DOHH2 (cell line): ENCODE measurements at regions not wholly inside any gene's neighbourhood (a gene's known extent, or its start where the extent isn't known, plus 50 kb on each side); places are given as distances from the start of the nearest gene placed in this dataset.

Experiments
- H3F3A ChIP-seq: fragments of 200-600 bp; sonication (generic), shearing (Covaris generic); 2 replicates; pipeline ENCODE4 v1.6.0; 2016; ENCODE audit warnings: antibody characterized with exemption, mild to moderate bottlenecking; ENCODE audit not compliant: control insufficient read depth, insufficient read depth
- H3K27ac ChIP-seq: fragments of 200-600 bp; sonication (generic); 2 replicates; pipeline ENCODE4 v1.5.1; 2014; ENCODE audit warnings: low read depth, mild to moderate bottlenecking, low read length, moderate library complexity
- H3K27me3 ChIP-seq: fragments of 200-600 bp; sonication (generic); 2 replicates; pipeline ENCODE4 v1.6.1; 2014; ENCODE audit warnings: mild to moderate bottlenecking, low read length, mixed read lengths; ENCODE audit not compliant: control insufficient read depth
- H3K36me3 ChIP-seq: fragments of 200-600 bp; sonication (generic); 2 replicates; pipeline ENCODE4 v1.6.1; 2014; ENCODE audit warnings: mild to moderate bottlenecking, low read length, moderate library complexity, mixed read lengths; ENCODE audit not compliant: control insufficient read depth
- H3K4me1 ChIP-seq: fragments of 200-600 bp; sonication (generic); 2 replicates; pipeline ENCODE4 v1.6.1; 2014; ENCODE audit warnings: mild to moderate bottlenecking, low read length, mixed read lengths; ENCODE audit not compliant: control insufficient read depth
- H3K4me2 ChIP-seq: fragments of 200-600 bp; sonication (generic); 2 replicates; pipeline ENCODE4 v1.6.0; 2014; ENCODE audit warnings: mild to moderate bottlenecking, low read length, moderate library complexity
- H3K4me3 ChIP-seq: fragments of 200-600 bp; sonication (generic); 2 replicates; pipeline ENCODE4 v1.5.1; 2014; ENCODE audit warnings: mild to moderate bottlenecking, low read length, mixed read lengths
- H3K79me2 ChIP-seq: fragments of 200-600 bp; sonication (generic); 2 replicates; pipeline ENCODE4 v1.6.1; 2014; ENCODE audit warnings: mild to moderate bottlenecking, low read length, mixed read lengths; ENCODE audit not compliant: control insufficient read depth
- H3K9me2 ChIP-seq: fragments of 200-600 bp; sonication (generic); replicated peaks from 2 replicates; pipeline ENCODE4 v1.6.1; 2014; ENCODE audit warnings: mild to moderate bottlenecking, low read length, mixed read lengths; ENCODE audit not compliant: control insufficient read depth
- H3K9me3 ChIP-seq: fragments of 200-600 bp; sonication (generic); 2 replicates; pipeline ENCODE4 v1.6.1; 2014; ENCODE audit warnings: antibody characterized with exemption, low read length, mixed read lengths; ENCODE audit not compliant: control insufficient read depth, insufficient read depth
- H4K20me1 ChIP-seq: fragments of 200-600 bp; sonication (generic); 2 replicates; pipeline ENCODE4 v1.6.0; 2014; ENCODE audit warnings: low read depth, mild to moderate bottlenecking, antibody characterized with exemption, low read length, moderate library complexity; ENCODE audit not compliant: control insufficient read depth, insufficient read depth
- CTCF ChIP-seq: fragments of 200-600 bp; sonication (generic); IDR thresholded peaks from one replicate; pipeline ENCODE4 v1.5.1; 2014; ENCODE audit warnings: antibody characterized with exemption, mild to moderate bottlenecking, low read depth, low read length; ENCODE audit not compliant: poor library complexity, severe bottlenecking
- EZH2phosphoT487 ChIP-seq: fragments of 200-600 bp; sonication (generic); IDR thresholded peaks from 2 replicates; pipeline ENCODE4 v1.6.1; 2017; ENCODE audit warnings: borderline replicate concordance, mild to moderate bottlenecking, antibody characterized with exemption, low read length, moderate library complexity, mixed read lengths

DNA sequence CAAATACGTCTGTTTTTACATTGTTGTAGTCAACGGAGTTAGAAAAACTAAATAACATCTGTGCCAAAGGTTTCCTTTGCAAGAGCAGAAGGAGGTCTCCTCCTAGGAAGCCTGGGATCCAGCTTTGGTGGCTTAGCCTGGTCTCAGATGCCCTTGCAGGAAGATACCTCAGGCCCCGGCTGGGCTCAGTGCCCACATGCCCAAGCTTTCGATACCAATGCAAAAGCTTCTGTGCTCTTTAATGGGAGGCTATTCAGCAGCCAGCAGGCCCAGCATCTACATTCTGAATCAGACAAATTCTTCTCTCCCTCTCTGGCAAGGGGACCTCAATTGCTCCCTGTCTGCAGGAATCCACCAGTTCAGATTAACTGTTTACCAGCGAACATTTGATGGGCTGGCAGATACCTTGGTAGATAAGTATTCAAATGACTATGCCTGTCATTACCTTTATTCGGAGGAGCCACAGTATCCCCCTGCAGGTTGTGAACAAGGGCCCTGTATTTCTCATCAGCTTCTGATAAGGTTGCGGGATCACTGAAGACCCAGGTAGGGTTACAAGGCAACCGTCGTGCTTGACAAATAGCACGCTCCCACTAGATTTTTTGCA is 180.1 kb upstream of the KBTBD8 start:
- no peaks in the 10 kb centered on the region for H3K4me1 ChIP-seq
- no peaks in the 10 kb centered on the region for H3K9me3 ChIP-seq

GRCh38 chr3:66819993-66820501 is 178.1 kb upstream of the KBTBD8 start:
- H3K4me2 ChIP-seq = no peak overlapping the region
- no peaks in the 10 kb centered on the region for H3K79me2 ChIP-seq
- no peaks in the 10 kb centered on the region for H3F3A ChIP-seq
- no peaks in the 10 kb centered on the region for H3K9me3 ChIP-seq
- no peak overlapping the region for H3K27ac ChIP-seq
- peaks cover 24% of the 10 kb centered on the region for H3K27me3 ChIP-seq
- H3K4me3 ChIP-seq = no peak overlapping the region
- no peaks in the 10 kb centered on the region for H3K4me1 ChIP-seq
- no peaks in the 10 kb centered on the region for H3K36me3 ChIP-seq
- TF ChIP-seq EZH2phosphoT487 = no peak
- TF ChIP-seq CTCF = no peak
- no peaks in the 10 kb centered on the region for H4K20me1 ChIP-seq
- H3K9me2 ChIP-seq = no peaks in the 10 kb centered on the region

More for the DNA sequence above, 180.1 kb upstream of the KBTBD8 start:
- Histone ChIP-seq H3K27me3 (peaks cover 24% of the 10 kb centered on the region), H3K27ac (no peak overlapping the region), H3K9me2 (no peaks in the 10 kb centered on the region), H3K36me3 (no peaks in the 10 kb centered on the region), H4K20me1 (no peaks in the 10 kb centered on the region), H3K79me2 (no peaks in the 10 kb centered on the region), H3K4me3 (no peak overlapping the region), H3F3A (no peaks in the 10 kb centered on the region), H3K4me2 (no peak overlapping the region)
- TF ChIP-seq CTCF = no peak
- no peak for TF ChIP-seq EZH2phosphoT487

DNA sequence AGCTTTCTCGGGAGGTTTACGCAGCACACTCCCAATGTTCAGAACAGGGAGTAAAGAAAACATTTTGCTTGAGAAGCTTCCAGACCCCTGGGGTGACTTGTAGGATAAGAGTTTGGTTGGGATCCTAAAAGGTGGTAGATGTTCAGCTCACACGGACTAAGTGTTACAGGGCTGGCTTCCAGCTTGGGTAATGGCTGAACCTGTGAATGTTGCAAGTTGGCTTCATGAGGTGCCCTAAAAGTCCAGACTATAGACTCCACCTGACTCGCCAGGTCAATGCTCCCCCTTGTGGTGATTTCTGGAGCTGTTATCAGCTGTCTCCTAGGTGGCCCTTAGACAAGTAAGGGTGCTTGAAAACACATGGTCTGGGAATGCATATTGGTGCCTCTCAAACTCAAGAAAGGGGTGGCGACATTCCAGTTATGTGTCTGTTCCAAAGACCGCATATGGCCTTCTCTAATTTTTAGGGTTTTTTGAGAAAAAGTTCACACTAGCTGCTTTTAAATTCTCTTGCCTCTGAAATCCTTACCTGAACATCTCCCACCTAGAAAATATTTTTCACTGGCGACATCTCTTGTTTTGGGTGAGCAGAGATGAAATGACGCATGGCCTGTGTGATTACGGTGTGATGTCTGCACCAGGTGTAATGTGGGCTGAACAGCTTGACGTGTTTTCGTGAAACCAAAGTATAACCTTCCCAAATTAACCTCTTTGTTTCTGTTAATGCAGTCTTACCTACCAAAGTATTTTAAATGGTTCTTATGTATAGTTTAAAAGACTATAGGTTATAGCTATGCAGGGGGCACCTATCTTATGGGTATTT is 175.7 kb upstream of the KBTBD8 start:
- H3K4me3 ChIP-seq = no peak overlapping the region
- TF ChIP-seq EZH2phosphoT487 (no peak), CTCF (peak; percentile 91)
- peaks cover 21% of the 10 kb centered on the region for H3K27me3 ChIP-seq
- no peaks in the 10 kb centered on the region for H3K9me2 ChIP-seq
- no peak overlapping the region for H3K4me2 ChIP-seq
- no peak overlapping the region for H3K27ac ChIP-seq
- H3K79me2 ChIP-seq = no peaks in the 10 kb centered on the region
- no peaks in the 10 kb centered on the region for H3F3A ChIP-seq
- no peaks in the 10 kb centered on the region for H4K20me1 ChIP-seq
- H3K36me3 ChIP-seq = no peaks in the 10 kb centered on the region
- no peaks in the 10 kb centered on the region for H3K9me3 ChIP-seq
- no peaks in the 10 kb centered on the region for H3K4me1 ChIP-seq
